H1 (cell line): ENCODE measurements at regions not wholly inside any gene's neighbourhood (a gene's known extent, or its start where the extent isn't known, plus 50 kb on each side); places are given as distances from the start of the nearest gene placed in this dataset.

Experiments used
- CBX5 ChIP-seq: fragments of 300-800, 300-1000 bp; sonication (generic); IDR thresholded peaks from 2 replicates; pipeline ENCODE4 v1.7.1; 2016; ENCODE audit warnings: antibody characterized with exemption, low read length, low read depth
- CBX8 ChIP-seq: fragments of 300-800, 300-1000 bp; sonication (generic); IDR thresholded peaks from 2 replicates; pipeline ENCODE4 v1.7.1; 2016; ENCODE audit warnings: low read depth, low read length, borderline replicate concordance
- CHD1 ChIP-seq: IDR thresholded peaks from 2 replicates; pipeline ENCODE4 v1.6.1; 2012; ENCODE audit warnings: low read depth, low read length, improper control_type of control experiment
- GABPA ChIP-seq: IDR thresholded peaks from 2 replicates; pipeline ENCODE4 v1.6.1; 2011; ENCODE audit warnings: mild to moderate bottlenecking, low read length, moderate library complexity, borderline replicate concordance; ENCODE audit not compliant: insufficient read depth
- JUND ChIP-seq: IDR thresholded peaks from 2 replicates; pipeline ENCODE4 v1.6.1; 2011; ENCODE audit warnings: mild to moderate bottlenecking, improper control_type of control experiment, low read length
- NANOG ChIP-seq: IDR thresholded peaks from 2 replicates; pipeline ENCODE4 v1.6.1; 2011; ENCODE audit warnings: low read length, low read depth, mild to moderate bottlenecking, inconsistent platforms; ENCODE audit not compliant: insufficient read depth, poor library complexity, severe bottlenecking
- SP4 ChIP-seq: IDR thresholded peaks from 2 replicates; pipeline ENCODE4 v1.6.1; 2012; ENCODE audit warnings: low read length, inconsistent platforms
- SRF ChIP-seq: IDR thresholded peaks from 2 replicates; pipeline ENCODE4 v1.6.1; 2011; ENCODE audit warnings: mild to moderate bottlenecking, low read depth, low read length, moderate library complexity
- TEAD4 ChIP-seq: IDR thresholded peaks from 2 replicates; pipeline ENCODE4 v1.6.1; 2012; ENCODE audit warnings: low read depth, low read length, inconsistent platforms, mixed read lengths

- TF ChIP-seq JUND (no peak), TEAD4 (no peak), SRF (no peak), CBX5 (no peak), CHD1 (no peak), SP4 (no peak), CBX8 (no peak), GABPA (no peak), NANOG (no peak)
These were observed 192.0 kb upstream of the PABPC4L start (continued) for GRCh38 chr4:134393592-134393991.
